Right cardiac atrium (tissue), 5 donors: ENCODE measurements at regions not wholly inside any gene's neighbourhood (a gene's known extent, or its start where the extent isn't known, plus 50 kb on each side); places are given as distances from the start of the nearest gene placed in this dataset.
"Not testable (repeated sequence)": the region's sequence is repeated elsewhere in the genome, so short reads cannot be mapped to it uniquely, and the experiment has no call there.

Experiments
- ATAC-seq, 2 donors: fragments of 200-7000 bp; cut with Tn5 transposase; one replicate each; pipeline versions ENCODE4 v1.8.0 to v1.9.1; 2020; ENCODE audit warnings: moderate library complexity in 2 of 2, mild to moderate bottlenecking in 1 of 2
- DNase-seq, 3 donors: peaks; one replicate each; pipeline ENCODE4 v3.0.0-alpha.2; 2020
- H3K27ac ChIP-seq: one replicate; pipeline ENCODE4 v1.5.1; 2013; ENCODE audit warnings: mild to moderate bottlenecking, low read length, control low read depth, moderate library complexity
- H3K27me3 ChIP-seq: one replicate; pipeline ENCODE4 v1.6.1; 2013; ENCODE audit not compliant: control insufficient read depth, insufficient read depth
- H3K4me1 ChIP-seq: one replicate; pipeline ENCODE4 v1.6.1; 2013; ENCODE audit warnings: low read length; ENCODE audit not compliant: control insufficient read depth, insufficient read depth
- H3K4me3 ChIP-seq: one replicate; pipeline ENCODE4 v1.5.1; 2013; ENCODE audit warnings: low read length, control low read depth
- H3K9me3 ChIP-seq: one replicate; pipeline ENCODE4 v1.6.1; 2013; ENCODE audit warnings: low read length; ENCODE audit not compliant: control insufficient read depth
- WGBS: extraction: QIAGEN DNeasy Blood & Tissue Kit; methylation state at CpG from one replicate; pipeline ENCODE4 v1.1.7; 2013; 5-methylcytosine and 5-hydroxymethylcytosine counted together
- intact Hi-C, 4 donors: fragments of 100-400 bp; cut with DNase I; formaldehyde crosslinking; loops; one replicate each; pipeline versions ENCODE4 v1.11.0 to v1.14.0; 2022 to 2023
- donor health status: healthy with polysubstance abuse.
- donor health status: DM: no; HTN: yes; CAD: no.
- donor health status: DM: no; HTN: no; CAD: no.
- donor health status: DM: no; HTN: yes; CAD: no; lungs with severe emphysema.
- donor health status: DM: yes; HTN: yes; CAD: no.

DNA sequence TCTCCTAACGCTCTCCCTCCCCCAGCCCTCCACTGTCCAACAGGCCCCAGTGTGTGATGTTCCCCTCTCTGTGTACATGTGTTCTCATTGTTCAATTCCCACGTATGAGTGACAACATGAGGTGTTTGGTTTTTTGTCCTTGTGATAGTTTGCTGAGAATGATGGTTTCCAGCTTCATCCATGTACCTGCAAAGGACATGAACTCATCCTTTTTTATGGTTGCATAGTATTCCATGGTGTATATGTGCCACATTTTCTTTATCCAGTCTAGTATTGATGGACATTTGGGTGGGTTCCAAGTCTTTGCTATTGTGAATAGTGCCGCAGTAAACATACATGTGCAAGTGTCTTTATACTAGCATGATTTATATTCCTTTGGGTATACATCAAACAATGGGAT is 347.4 kb downstream of the MAGEE1 start:
- ATAC-seq, H3K9me3 ChIP-seq, H3K4me1 ChIP-seq, H3K27ac ChIP-seq, intact Hi-C loops, DNase-seq, H3K27me3 ChIP-seq, H3K4me3 ChIP-seq: not testable (repeated sequence)
- WGBS, result 86% methylated on average over 3 of the region's 3 CpGs

DNA sequence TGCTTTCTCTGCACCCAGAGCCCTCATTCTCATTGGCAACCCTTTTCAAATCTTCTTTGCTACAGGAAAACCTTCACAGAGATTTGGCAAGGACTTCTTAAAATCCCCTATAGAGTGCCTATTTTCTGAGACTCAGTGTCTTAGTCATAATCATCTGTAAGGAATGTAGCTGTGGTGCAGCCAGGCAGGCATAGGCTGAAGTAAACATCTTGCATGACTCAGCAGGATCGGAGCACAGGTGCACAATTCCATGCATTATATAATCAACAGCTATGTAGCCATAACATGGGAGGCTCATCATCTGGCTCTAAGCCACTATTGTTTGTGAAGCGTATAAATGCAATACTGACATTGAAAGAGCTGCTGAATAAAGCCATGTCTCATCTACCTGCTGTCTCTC is 368.8 kb downstream of the MAGEE1 start:
- ATAC-seq (no peak), DNase-seq (no peak)
- intact Hi-C loops, result no loop called here
- 81% methylated on average over 2 of the region's 2 CpGs for WGBS
- Histone ChIP-seq H3K27ac (no peak overlapping the region), H3K4me1 (no peaks in the 10 kb centered on the region), H3K4me3 (no peak overlapping the region), H3K27me3 (no peaks in the 10 kb centered on the region), H3K9me3 (no peaks in the 10 kb centered on the region)

DNA sequence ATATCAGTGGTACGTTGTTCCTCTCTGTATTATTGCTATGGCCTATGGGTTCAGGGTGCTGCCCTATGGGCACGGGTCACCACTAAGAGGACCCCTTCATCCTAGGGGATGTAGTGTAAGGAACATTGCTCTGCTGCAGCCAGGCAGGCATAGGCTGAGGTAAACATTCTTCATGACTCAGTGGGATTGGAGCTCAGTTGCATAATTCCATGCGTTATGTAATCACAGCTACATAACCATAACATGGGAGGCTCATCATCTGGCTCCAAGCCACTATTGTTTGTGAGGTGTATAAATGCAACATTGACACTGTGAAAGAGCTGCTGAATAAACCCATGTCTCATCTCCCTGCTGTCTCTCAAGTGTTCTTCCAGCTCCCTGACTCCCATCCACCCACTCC is 375.2 kb downstream of the MAGEE1 start:
- intact Hi-C loops, result no loop called here
- ATAC-seq (no peak), DNase-seq (no peak)
- no peaks in the 10 kb centered on the region for H3K27me3 ChIP-seq
- no peak overlapping the region for H3K4me3 ChIP-seq
- no peak overlapping the region for H3K27ac ChIP-seq
- H3K4me1 ChIP-seq, result no peaks in the 10 kb centered on the region
- WGBS, result 74% methylated on average over 3 of the region's 3 CpGs
- H3K9me3 ChIP-seq, result no peaks in the 10 kb centered on the region

GRCh38 chrX:76815754-76816153 is 388.2 kb downstream of the MAGEE1 start:
- WGBS, result 86% methylated on average over 3 of the region's 3 CpGs
- H3K9me3 ChIP-seq, result no peaks in the 10 kb centered on the region
- H3K27me3 ChIP-seq, result no peaks in the 10 kb centered on the region
- H3K27ac ChIP-seq, result no peak overlapping the region
- DNase-seq (no peak), ATAC-seq (no peak)
- H3K4me3 ChIP-seq, result no peak overlapping the region
- intact Hi-C loops, result no loop called here
- H3K4me1 ChIP-seq, result no peaks in the 10 kb centered on the region

- ATAC-seq, H3K27ac ChIP-seq, H3K9me3 ChIP-seq, DNase-seq, intact Hi-C loops, H3K4me3 ChIP-seq, H3K27me3 ChIP-seq, H3K4me1 ChIP-seq: not testable (repeated sequence)
- no CpG with 5 or more reads among the region's 1 CpG for WGBS
Observed at GRCh38 chrX:76817279-76817678, 389.8 kb downstream of the MAGEE1 start.

DNA sequence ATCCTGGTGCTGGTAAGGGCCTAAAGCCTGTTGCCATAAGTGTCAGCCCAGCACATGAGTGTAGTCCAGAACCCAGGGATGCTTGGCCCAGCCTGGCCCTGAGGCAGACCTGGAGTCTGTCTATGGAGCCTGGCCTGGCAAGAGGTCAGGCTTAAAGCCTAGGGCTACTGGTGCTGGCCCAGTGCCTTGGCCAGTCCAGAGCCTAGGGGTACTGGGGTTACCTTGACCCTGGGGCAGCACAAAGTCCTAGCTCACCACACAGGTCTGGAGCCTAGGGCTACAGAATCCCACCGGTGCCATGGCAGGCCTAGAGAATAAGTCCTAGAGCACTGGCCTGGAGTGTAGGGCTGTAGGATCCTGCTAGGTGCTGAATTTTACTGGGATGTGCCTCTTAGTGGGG is 393.8 kb downstream of the MAGEE1 start:
- DNase-seq (no peak), ATAC-seq (no peak)
- no peak overlapping the region for H3K27ac ChIP-seq
- WGBS, result 100% methylated on average over 1 of the region's 1 CpG
- no peaks in the 10 kb centered on the region for H3K9me3 ChIP-seq
- intact Hi-C loops, result no loop called here
- no peak overlapping the region for H3K4me3 ChIP-seq
- H3K27me3 ChIP-seq, result no peaks in the 10 kb centered on the region
- no peaks in the 10 kb centered on the region for H3K4me1 ChIP-seq

DNA sequence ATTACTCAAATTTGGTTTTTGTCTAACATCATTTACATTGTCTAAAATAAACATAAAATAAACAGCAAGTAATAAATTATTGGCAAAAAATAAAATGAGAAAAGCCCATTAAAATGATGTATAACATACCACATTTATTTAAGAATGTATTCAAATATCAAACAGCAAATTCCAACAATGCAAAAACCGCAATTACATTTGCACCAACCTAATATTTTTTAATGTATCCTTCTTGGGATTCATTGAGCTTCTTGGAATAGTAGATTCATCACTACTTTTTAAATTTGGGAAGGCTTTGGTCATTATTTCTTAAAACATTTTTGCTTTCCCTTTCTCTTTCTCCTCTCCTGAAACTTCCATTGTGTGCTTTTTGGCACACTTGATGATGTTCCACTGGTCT is 400.2 kb downstream of the MAGEE1 start:
- 69% methylated on average over 1 of the region's 1 CpG for WGBS
- intact Hi-C loops, result no loop called here
- no peak overlapping the region for H3K4me3 ChIP-seq
- H3K27me3 ChIP-seq, result no peaks in the 10 kb centered on the region
- DNase-seq (no peak), ATAC-seq (no peak)
- no peaks in the 10 kb centered on the region for H3K9me3 ChIP-seq
- H3K27ac ChIP-seq, result no peak overlapping the region
- no peaks in the 10 kb centered on the region for H3K4me1 ChIP-seq

GRCh38 chrX:76840902-76841301 is 413.4 kb downstream of the MAGEE1 start:
- H3K4me1 ChIP-seq, H3K4me3 ChIP-seq, ATAC-seq, DNase-seq, H3K27ac ChIP-seq, intact Hi-C loops, H3K9me3 ChIP-seq, H3K27me3 ChIP-seq: not testable (repeated sequence)
- 47% methylated on average over 16 of the region's 16 CpGs for WGBS

DNA sequence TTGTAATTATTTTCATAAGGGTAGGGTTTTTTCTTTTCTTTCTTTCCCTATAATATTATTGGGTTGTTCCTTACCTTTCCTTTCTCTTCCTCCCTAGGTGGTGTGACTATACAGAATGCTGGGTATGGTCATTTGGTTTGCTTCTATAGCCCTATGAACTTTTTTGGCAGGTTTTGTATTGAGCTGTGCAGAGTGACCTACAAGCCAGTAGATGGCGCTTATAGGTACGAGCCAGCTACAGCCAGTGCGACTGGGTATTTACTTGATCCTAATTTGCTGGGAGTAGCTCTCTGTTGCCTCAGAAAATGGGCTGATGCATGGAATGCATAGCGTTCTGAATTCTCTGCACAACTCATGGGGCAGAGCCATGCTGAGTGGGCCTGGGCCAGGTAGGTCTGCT is 423.3 kb downstream of the MAGEE1 start:
- WGBS, result 30% methylated on average over 4 of the region's 4 CpGs
- H3K4me3 ChIP-seq, result no peak overlapping the region
- DNase-seq, result no peak

DNA sequence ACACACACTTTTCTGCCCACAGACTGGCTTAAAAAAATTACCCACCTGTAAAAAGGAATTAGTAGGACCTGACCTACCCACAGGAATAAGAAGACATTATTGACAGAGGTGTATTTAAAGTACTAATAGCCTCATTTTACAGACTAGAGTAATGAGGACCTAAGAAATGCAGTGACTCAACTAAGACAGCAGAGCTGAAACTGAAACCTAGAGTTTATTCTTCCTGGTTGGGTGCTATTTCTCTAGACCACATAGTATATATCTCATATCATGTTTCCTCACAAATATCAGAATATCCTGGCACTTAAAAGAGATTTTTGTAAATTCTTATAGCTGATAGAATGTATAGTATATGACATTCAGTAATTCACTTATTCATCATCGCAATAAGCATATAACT is 435.0 kb downstream of the MAGEE1 start:
- no peaks in the 10 kb centered on the region for H3K9me3 ChIP-seq
- no peak overlapping the region for H3K4me3 ChIP-seq
- no peak for DNase-seq
- no peak overlapping the region for H3K27ac ChIP-seq
- no peaks in the 10 kb centered on the region for H3K4me1 ChIP-seq
- ATAC-seq, result no peak
- intact Hi-C loops, result no loop called here
- 86% methylated on average over 1 of the region's 1 CpG for WGBS
- no peaks in the 10 kb centered on the region for H3K27me3 ChIP-seq

More for the DNA sequence above, 423.3 kb downstream of the MAGEE1 start:
- no peak for ATAC-seq
- intact Hi-C loops, result no loop called here
- Histone ChIP-seq H3K9me3 (peaks cover 5% of the 10 kb centered on the region), H3K27me3 (no peaks in the 10 kb centered on the region), H3K4me1 (no peaks in the 10 kb centered on the region), H3K27ac (no peak overlapping the region)

GRCh38 chrX:76893930-76894329 is 466.4 kb downstream of the MAGEE1 start:
- Histone ChIP-seq H3K4me1 (no peaks in the 10 kb centered on the region), H3K4me3 (no peak overlapping the region), H3K27me3 (no peaks in the 10 kb centered on the region), H3K27ac (no peak overlapping the region), H3K9me3 (no peaks in the 10 kb centered on the region)
- WGBS, result 63% methylated on average over 2 of the region's 2 CpGs
- no peak for DNase-seq
- intact Hi-C loops, result no loop called here
- no peak for ATAC-seq

DNA sequence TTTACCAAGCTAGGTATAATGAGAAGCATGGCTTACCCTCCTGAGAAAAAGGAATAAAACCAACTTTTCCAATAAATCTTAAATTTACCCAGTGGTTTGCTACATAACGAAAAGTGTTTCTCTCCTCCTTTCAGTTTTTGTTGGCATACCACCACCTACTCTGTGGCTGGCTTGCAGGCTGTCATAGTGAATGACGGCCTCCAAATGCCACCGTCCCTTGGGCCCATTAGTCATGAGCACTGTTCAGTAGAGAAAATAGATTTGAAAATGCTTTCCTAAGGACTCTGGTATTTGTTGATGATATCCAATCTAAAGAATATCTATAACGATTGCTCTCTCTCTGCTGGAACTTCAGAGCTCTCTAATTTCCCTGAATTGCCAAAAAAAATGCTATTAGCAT is 488.3 kb downstream of the MAGEE1 start:
- 56% methylated on average over 4 of the region's 4 CpGs for WGBS
- intact Hi-C loops, result no loop called here
- Histone ChIP-seq H3K9me3 (no peaks in the 10 kb centered on the region), H3K27me3 (no peaks in the 10 kb centered on the region), H3K4me3 (no peak overlapping the region), H3K4me1 (no peaks in the 10 kb centered on the region), H3K27ac (no peak overlapping the region)
- DNase-seq (peak in 1 of 3 donors; percentile 14), ATAC-seq (no peak)
